Activated CD4-positive, CD25-positive, alpha-beta regulatory T cell treated with anti-CD3 and anti-CD28 coated beads, Interleukin-2, amount 50 U/mL, for 72 hours (primary cell): ENCODE measurements at regions not wholly inside any gene's neighbourhood (a gene's known extent, or its start where the extent isn't known, plus 50 kb on each side); places are given as distances from the start of the nearest gene placed in this dataset.

Experiments
- DNase-seq: peaks from one replicate; pipeline ENCODE4 v3.0.0; 2021

DNA sequence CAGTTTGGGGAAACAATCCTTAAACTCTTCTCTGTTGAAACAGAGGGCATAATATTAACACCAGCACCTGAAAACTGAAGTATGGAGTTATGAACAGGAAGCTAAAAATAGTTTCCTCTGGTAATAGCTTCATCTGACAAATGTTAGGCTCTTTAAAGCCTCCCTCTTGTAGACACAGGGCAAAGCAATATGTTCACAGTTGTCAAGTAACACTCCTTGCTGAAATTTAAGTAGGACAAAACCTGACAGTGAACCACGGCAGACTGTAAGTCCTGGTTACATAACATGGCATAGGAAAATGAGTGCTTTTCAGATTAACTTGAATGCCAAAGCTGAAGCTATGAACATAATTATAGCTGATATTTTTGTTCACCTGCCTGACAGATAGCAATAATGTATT is 172.9 kb downstream of the CMPK2 start:
- no peak for DNase-seq

DNA sequence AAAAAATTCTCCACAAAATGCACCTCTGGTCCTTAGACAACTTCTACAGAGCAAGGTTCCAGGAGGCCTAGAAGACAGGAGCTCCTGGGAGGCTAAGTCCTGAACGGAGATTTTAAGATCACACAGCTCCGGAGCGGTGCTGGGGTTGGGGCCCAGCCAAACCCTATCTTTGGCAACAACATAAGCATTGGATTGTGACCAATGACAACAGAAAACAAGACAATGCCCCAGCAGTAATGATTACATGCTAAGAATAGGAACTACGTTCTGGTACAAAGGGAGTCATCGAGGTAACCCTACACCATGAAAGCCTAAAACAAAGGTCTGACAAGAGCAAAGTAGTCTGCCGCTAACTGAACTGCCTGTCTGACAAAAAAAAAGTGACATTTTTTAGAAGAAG is 171.2 kb downstream of the CMPK2 start:
- no peak for DNase-seq

DNA sequence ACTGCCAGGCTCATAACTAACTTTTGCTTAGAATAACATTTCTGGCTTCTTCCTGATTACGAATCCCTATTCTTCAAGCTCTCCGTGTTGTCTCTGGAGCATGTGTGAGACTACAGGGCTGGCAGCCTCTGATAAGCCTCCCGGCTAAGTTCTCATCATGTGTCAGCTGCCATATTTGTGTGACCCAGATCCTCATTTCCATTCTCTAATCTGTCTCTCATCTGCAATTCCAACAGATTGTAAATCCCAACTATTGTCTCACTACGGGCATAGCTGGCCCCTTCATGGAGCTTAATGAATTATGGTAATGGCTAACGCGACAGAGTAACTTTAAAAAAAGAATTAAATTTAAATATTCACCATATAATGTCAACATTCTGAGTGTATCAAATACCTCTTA is 165.4 kb downstream of the CMPK2 start:
- DNase-seq = no peak

DNA sequence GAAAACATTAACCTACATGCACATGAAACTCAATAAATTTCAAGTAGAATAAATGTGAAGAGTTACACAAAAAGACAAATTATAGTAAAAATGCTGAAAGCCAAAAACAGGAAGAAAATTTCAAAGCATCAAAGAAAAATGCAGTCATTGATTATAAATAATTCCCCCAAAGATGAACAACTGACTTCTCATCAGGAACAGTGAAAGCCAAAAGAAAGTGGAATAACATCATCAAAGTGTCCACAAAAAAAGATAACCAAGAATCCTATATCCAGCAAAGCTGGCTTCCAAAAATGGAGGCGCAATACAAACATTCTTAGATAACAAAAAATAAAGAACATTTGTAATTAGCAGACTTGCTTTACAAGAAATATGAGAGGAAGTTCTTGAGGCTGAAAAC is 161.6 kb downstream of the CMPK2 start:
- DNase-seq = no peak

DNA sequence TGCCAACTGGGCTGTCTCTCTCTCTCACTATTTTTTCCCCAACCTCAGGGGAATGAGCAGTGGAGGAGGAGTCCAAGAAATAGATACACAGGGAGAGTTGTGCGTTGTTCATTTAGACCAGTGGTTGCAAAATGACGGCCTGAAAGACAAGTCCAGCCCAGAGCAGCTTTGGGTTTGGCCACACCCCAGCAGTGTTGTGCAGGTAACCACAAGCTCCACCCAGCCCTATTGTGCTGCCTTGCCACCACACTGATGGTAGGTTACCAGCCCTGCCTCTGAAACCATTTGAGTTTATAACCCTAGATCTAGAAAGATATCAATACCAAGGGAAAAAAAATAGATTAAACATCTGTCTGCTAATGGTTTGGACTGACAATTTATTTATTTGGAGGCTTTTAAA is 144.3 kb downstream of the CMPK2 start:
- no peak for DNase-seq

- no peak for DNase-seq
Observed at GRCh38 chr2:6722574-6722973, 143.1 kb downstream of the CMPK2 start.

DNA sequence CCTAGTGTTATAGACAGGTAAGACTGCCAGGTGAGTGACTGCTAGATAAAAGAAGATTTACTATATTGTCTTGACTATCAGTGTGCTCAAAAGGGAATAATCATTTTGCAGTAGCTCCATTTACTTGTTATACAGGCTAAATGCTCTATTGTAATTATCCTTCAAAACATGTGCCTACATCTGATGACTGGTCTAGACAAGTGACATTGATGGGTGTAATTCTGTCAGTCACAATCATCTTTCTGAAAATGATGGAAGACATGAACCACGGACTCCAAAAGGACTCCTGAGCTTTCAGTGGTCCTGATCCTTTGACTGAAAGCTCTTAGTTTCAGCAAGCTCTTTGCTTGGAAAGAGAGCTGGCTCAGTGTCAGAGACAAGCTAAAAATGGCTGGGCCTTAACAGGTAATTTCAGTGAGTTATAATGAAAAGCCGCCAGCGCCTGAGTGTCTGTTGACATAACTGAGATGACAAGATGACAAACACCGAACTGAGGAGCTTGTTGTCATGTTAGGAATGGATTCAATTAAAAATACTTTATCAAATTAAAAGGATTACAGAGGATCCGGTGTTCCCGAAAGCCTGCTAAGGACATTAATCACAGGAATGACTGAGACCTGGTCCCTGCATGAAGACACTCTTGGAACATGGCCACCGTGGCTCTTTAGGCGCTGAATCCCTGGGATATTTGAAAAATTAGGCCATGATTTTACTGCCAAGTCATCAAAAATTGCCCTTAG is 141.7 kb downstream of the CMPK2 start:
- no peak for DNase-seq

- DNase-seq = no peak
Observed at GRCh38 chr2:6724605-6725140, 141.0 kb downstream of the CMPK2 start.

- no peak for DNase-seq
Observed at GRCh38 chr2:6728156-6728555, 137.6 kb downstream of the CMPK2 start.

DNA sequence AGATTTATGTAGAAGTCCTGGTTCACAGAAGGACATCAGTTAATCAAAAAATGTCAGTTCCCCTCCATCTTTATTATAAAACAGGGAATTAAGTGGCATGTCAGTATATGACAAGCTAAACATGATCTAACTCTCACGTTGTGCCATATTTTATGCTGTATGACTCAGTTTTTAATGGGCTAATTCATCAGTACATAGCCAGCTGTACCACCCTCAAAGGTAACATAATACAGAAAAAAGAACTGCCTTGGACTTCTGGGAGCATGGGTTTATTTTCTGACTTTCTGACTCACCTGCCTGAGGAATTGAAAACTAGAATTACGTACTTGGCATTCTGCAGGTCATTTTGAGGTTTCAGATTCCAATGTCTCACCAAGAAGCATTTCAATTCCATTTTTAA is 135.7 kb downstream of the CMPK2 start:
- DNase-seq = no peak

- no peak for DNase-seq
Observed at GRCh38 chr2:6730649-6731532, 134.8 kb downstream of the CMPK2 start.

- no peak for DNase-seq
Observed at GRCh38 chr2:6739547-6739946, 126.2 kb downstream of the CMPK2 start.

DNA sequence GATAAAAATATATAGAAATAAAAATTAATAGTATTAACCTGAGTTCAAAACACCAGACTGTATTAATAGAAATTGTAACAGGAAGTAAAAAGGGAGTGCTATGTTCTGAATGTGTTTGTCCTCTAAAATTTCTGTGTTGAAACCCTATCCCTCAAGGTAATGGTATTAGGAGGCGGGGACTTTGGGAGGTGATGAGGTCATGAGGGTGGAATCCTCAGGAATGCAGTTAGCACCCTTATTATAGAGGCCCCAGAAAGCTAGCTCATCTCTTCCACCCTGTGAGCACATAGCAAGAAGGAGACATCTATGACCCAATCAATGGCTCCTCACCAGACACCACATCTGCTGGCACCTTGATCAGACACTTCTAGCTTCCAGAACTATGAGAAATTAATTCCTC is 124.5 kb downstream of the CMPK2 start:
- no peak for DNase-seq

DNA sequence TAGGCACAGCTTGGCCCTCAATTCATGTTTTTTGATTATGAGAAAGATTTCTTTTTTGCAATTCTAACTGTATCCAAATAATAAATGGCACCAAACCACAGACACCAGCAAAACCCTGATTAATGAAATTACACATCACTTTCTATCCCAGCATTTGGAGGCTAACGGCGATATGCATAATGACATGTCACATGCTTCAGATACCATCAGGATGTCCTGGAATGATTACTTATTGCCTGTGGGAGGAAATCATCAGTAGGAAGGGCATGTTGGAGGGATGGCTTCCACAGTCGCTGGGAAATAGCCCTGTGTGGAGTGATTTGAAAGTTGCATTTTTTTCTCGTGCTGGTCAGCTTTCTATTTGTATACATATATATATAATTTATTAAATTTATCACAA is 121.7 kb downstream of the CMPK2 start:
- no peak for DNase-seq

DNA sequence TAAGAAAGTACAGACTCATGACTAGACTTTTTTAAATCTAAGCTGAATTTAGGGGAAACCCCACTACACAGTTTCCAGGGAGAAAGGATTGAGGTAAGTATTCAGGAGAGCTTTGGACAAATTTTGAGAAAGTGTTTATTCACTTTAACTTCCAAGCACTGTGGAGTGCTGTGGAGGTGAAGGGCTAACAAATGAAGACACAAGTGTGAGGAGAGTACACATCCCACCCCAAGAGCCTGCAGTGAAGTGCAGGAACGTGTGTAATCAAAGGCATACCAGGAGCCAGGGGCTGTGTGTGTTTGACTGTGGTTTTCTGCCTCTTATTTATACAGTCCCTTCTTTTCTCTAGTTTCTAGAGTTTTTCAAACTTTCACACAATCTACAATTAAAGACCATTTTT is 118.3 kb downstream of the CMPK2 start:
- DNase-seq = no peak

GRCh38 chr2:6748406-6749067 is 117.2 kb downstream of the CMPK2 start:
- DNase-seq = no peak

GRCh38 chr2:6749962-6750361 is 115.7 kb downstream of the CMPK2 start:
- DNase-seq = no peak

DNA sequence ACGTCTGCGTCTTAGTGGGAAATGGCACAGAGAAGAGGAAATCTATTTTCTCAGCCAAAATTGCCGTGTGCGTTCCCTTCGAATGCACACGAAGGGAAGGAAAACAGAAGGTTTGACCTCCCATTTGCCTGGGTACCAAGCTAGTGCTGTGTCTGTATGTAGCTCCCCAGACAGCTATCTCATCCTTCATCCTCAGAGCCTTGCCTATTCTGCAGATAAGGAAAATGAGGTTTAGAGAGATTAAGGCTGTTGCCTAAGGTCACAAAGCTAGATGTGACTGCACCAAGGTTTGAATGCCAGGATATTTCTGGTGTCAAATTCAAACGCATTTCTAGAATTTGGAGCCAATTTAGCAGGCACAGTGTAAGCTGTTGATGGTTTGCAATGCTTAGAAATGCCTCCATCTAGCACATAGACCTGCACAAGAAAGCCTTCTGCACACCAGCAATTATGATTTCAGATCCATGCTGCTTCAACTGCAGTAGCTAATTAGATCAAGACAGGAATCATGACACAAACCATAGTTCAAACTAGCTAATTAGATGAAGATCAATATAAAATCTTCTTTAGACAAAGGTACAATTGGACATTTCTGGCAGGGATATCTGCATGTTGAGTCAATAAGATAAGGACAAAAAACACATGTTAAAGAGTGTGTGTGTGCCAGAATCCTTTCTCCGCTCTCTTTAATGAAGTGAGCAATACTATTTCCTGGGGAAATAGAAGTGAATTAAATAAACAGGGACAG is 115.1 kb downstream of the CMPK2 start:
- DNase-seq = no peak

DNA sequence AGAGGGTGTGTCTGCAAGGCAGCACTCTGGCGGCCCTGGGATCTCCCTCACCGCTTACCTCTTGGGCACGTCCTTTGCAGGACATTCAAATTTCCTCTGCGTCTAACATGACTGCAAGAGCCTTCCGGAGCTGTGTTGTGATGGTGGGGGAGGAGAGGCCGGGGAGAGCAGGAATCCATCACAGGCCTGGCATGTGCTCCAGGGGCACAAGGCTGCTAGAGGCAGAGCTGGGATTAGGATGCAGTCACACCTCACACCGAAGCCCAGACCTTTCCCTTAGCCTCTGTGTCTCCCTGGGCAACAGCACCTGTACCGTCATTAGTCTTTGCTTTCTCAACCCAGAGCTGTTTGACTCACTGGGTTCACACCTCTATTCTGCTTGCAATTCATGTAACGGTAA is 111.3 kb downstream of the CMPK2 start:
- DNase-seq = no peak

DNA sequence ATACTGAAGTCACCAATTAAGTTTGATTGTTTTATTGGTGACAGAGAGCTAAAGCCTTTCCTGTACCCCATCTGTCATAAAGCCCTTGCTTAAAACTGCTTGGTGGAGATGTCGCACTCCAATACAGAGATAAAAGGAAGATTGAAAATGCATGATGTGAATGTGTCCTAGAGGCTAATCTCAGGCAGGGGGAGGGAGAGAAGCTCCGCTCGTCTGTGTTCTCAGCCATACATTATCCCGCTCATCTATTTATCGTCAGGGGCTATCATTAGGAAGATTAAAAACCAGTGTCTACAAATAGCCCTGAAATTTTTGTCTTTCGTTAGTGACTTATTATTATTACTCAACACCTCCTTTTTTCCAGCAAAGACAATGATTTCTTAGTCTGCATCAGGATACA is 110.3 kb downstream of the CMPK2 start:
- DNase-seq = no peak

- DNase-seq = no peak
Observed at GRCh38 chr2:6757215-6757614, 108.5 kb downstream of the CMPK2 start.

DNA sequence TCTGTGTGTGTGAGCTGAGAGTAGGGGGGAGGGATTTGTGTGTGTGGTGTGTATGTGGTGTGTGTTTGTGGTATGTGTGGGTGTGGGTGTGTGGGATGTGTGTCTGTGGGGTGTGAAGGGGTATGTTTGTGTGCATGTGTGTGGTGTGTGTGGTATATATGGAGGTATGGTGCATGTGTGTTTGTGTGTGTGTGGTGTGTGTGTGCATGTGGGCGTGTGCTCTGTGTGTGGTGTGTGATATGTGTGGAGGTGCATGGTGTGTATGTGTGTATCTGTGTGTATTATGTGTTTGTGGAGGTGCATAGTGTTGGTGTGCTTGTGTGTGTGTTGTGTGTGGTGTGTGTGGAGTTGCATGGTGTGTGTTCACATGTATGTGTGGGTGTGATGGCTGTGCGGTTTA is 106.0 kb downstream of the CMPK2 start:
- no peak for DNase-seq

GRCh38 chr2:6760132-6760531 is 105.6 kb downstream of the CMPK2 start:
- no peak for DNase-seq
